ENCODE measurements at regions not wholly inside any gene's neighbourhood (a gene's known extent, or its start where the extent isn't known, plus 50 kb on each side); places are given as distances from the start of the nearest gene placed in this dataset.

DNA sequence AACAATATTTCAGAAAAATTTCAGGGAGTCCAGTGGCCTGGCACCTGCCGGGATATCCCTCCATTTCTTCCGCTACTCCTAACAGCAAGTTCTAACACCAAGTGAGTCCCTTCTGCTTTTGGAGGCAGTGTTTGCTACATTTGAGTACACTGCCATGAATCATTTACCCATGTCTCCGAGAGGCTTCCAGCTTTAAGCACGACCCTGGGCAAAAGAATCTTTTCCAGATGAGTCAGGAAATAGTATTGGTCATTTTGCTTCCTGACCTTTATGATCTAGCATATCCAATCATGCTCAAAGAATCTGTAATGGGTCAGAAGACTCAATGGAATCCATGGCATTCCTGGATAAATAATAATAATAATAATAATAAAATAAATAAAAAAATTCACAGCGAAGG, 60.7 kb upstream of the FMN2 start (continued):
- TF ChIP-seq REST (IDR thresholded peaks at IDR 0.05; ENCODE audit: borderline replicate concordance) (no peak), REST (CRISPR knock-in tag; IDR thresholded peaks at IDR 0.05; ENCODE audit: low read depth) (no peak), ZBTB33 (CRISPR knock-in tag; IDR thresholded peaks at IDR 0.05) (no peak), ZNF830 (CRISPR knock-in tag; IDR thresholded peaks at IDR 0.05) (no peak), HMG20A (CRISPR knock-in tag; conservative IDR thresholded peaks at IDR 0.05) (no peak), SP2 (IDR thresholded peaks at IDR 0.05; ENCODE audit: extremely low read depth, low read depth, low read length, poor library complexity, severe bottlenecking) (no peak), ZKSCAN1 (IDR thresholded peaks at IDR 0.05; ENCODE audit: low read depth, low read length) (no peak), ZNF239 (CRISPR knock-in tag; IDR thresholded peaks at IDR 0.05) (no peak), BRF1 (IDR thresholded peaks at IDR 0.05; ENCODE audit: borderline replicate concordance, extremely low read depth, insufficient read length) (no peak), ZKSCAN3 (CRISPR knock-in tag; IDR thresholded peaks at IDR 0.05) (no peak)
- TF ChIP-seq, protein P1, sequence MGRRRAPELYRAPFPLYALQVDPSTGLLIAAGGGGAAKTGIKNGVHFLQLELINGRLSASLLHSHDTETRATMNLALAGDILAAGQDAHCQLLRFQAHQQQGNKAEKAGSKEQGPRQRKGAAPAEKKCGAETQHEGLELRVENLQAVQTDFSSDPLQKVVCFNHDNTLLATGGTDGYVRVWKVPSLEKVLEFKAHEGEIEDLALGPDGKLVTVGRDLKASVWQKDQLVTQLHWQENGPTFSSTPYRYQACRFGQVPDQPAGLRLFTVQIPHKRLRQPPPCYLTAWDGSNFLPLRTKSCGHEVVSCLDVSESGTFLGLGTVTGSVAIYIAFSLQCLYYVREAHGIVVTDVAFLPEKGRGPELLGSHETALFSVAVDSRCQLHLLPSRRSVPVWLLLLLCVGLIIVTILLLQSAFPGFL (CRISPR knock-in tag; IDR thresholded peaks at IDR 0.05), result no peak
- TF ChIP-seq, protein P2, sequence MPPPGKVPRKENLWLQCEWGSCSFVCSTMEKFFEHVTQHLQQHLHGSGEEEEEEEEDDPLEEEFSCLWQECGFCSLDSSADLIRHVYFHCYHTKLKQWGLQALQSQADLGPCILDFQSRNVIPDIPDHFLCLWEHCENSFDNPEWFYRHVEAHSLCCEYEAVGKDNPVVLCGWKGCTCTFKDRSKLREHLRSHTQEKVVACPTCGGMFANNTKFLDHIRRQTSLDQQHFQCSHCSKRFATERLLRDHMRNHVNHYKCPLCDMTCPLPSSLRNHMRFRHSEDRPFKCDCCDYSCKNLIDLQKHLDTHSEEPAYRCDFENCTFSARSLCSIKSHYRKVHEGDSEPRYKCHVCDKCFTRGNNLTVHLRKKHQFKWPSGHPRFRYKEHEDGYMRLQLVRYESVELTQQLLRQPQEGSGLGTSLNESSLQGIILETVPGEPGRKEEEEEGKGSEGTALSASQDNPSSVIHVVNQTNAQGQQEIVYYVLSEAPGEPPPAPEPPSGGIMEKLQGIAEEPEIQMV (tag; conservative IDR thresholded peaks at IDR 0.05; ENCODE audit: low read depth), result no peak

Data from K562 (cell line).